SK-N-SH (cell line): ENCODE measurements at regions not wholly inside any gene's neighbourhood (a gene's known extent, or its start where the extent isn't known, plus 50 kb on each side); places are given as distances from the start of the nearest gene placed in this dataset.

Experiments used
- CTCF ChIP-seq: fragments of 200-600 bp; sonication (generic); IDR thresholded peaks from 2 replicates; pipeline ENCODE4 v1.6.1; 2017; ENCODE audit warnings: antibody characterized with exemption, mild to moderate bottlenecking, moderate library complexity
- GATA2 ChIP-seq: sonication (generic); formaldehyde crosslinking; IDR thresholded peaks from 2 replicates; pipeline ENCODE4 v1.5.0; 2020; ENCODE audit warnings: mild to moderate bottlenecking, missing genetic modification reagents
- NRF1 ChIP-seq: IDR thresholded peaks from 2 replicates; pipeline ENCODE4 v1.6.1; 2012; ENCODE audit warnings: low read depth, mild to moderate bottlenecking, low read length
- POLR2AphosphoS5 ChIP-seq: IDR thresholded peaks from 2 replicates; pipeline ENCODE4 v1.6.1; 2012; ENCODE audit warnings: low read depth, low read length
- RAD21 ChIP-seq: IDR thresholded peaks from 2 replicates; pipeline ENCODE4 v1.6.1; 2012; ENCODE audit warnings: mild to moderate bottlenecking, low read length
- SMC3 ChIP-seq: IDR thresholded peaks from 2 replicates; pipeline ENCODE4 v1.6.1; 2012; ENCODE audit warnings: low read depth, low read length, improper control_type of control experiment
- TAF1 ChIP-seq: IDR thresholded peaks from 2 replicates; pipeline ENCODE4 v1.6.1; 2012; ENCODE audit warnings: low read depth, mild to moderate bottlenecking, low read length, moderate library complexity, borderline replicate concordance
- USF1 ChIP-seq: IDR thresholded peaks from 2 replicates; pipeline ENCODE4 v1.4.0; 2012; ENCODE audit warnings: low read depth, borderline replicate concordance
- USF2 ChIP-seq: fragments of 150-350 bp; IDR thresholded peaks from 2 replicates; pipeline ENCODE4 v1.6.1; 2017; ENCODE audit warnings: antibody characterized with exemption, low read length, low read depth, borderline replicate concordance
- TF ChIP-seq, protein P1 (sequence below): IDR thresholded peaks from 2 replicates; pipeline ENCODE4 v1.4.0; 2012; ENCODE audit warnings: low read depth, borderline replicate concordance

GRCh38 chr10:106502641-106503040 is 661.9 kb downstream of the SORCS1 start:
- TF ChIP-seq TAF1, result no peak
- TF ChIP-seq RAD21, result no peak
- TF ChIP-seq, protein P1, sequence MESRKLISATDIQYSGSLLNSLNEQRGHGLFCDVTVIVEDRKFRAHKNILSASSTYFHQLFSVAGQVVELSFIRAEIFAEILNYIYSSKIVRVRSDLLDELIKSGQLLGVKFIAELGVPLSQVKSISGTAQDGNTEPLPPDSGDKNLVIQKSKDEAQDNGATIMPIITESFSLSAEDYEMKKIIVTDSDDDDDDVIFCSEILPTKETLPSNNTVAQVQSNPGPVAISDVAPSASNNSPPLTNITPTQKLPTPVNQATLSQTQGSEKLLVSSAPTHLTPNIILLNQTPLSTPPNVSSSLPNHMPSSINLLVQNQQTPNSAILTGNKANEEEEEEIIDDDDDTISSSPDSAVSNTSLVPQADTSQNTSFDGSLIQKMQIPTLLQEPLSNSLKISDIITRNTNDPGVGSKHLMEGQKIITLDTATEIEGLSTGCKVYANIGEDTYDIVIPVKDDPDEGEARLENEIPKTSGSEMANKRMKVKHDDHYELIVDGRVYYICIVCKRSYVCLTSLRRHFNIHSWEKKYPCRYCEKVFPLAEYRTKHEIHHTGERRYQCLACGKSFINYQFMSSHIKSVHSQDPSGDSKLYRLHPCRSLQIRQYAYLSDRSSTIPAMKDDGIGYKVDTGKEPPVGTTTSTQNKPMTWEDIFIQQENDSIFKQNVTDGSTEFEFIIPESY, result no peak
- TF ChIP-seq POLR2AphosphoS5, result no peak
- TF ChIP-seq CTCF, result no peak
- no peak for TF ChIP-seq USF2
- TF ChIP-seq GATA2 (CRISPR knock-in tag), result no peak
- no peak for TF ChIP-seq USF1
- no peak for TF ChIP-seq NRF1
- no peak for TF ChIP-seq SMC3
